HCT116 (cell line): ENCODE measurements at regions not wholly inside any gene's neighbourhood (a gene's known extent, or its start where the extent isn't known, plus 50 kb on each side); places are given as distances from the start of the nearest gene placed in this dataset.

Experiments used
- ATAC-seq: fragments of 200-7000 bp; cut with Tn5 transposase; 2 replicates; pipeline ENCODE4 v1.9.1; 2020; ENCODE audit warnings: mild to moderate bottlenecking, moderate library complexity
- BruUV-seq: library from RNA; stranded (reverse); fragments of 400-500 nt; replicated peaks from 2 replicates; lab custom pipeline; 2021; lab: Mats Ljungman, UMichigan
- CTCF ChIA-PET: fragments of 300-600 bp; sonication (Branson Sonifier 250); formaldehyde crosslinking; loops from one replicate; lab custom pipeline; 2021; ENCODE audit warnings: antibody characterized with exemption; lab: Charles Lee
- POLR2A ChIA-PET: fragments of 300-600, 350-600 bp; sonication (Branson Sonifier 250); formaldehyde crosslinking; loops from one replicate; lab custom pipeline; 2021; ENCODE audit warnings: antibody characterized with exemption; lab: Charles Lee
- RAD21 ChIA-PET, 2 experiments: fragments of 300-600 bp; sonication (Branson Sonifier 250); formaldehyde crosslinking; loops; one replicate each; lab custom pipeline; 2023; ENCODE audit warnings: low total read pairs in 2 of 2; ENCODE audit not compliant: uncharacterized antibody in 2 of 2, unreplicated experiment in 2 of 2, low non-redundant PET in 1 of 2; lab: Charles Lee
- DNase-seq: peaks from one replicate; pipeline ENCODE4 v3.0.0-alpha.2; 2010; ENCODE audit warnings: low read depth, low spot score
- H2AFZ ChIP-seq: fragments of 200-600 bp; shearing (Covaris generic), sonication (generic); 2 replicates; pipeline ENCODE4 v1.6.1; 2017; ENCODE audit warnings: low read depth, mixed run types, mixed read lengths, antibody characterized with exemption, low read length; ENCODE audit not compliant: poor library complexity, severe bottlenecking
- H3K27ac ChIP-seq: 2 replicates; pipeline ENCODE4 v1.5.1; 2012; ENCODE audit warnings: low read depth, low read length
- H3K27me3 ChIP-seq: fragments of 200-600 bp; sonication (generic); 2 replicates; pipeline ENCODE4 v1.6.1; 2016; ENCODE audit warnings: mixed run types, low read length, mixed read lengths; ENCODE audit not compliant: insufficient read depth
- H3K36me3 ChIP-seq, 2 experiments: fragments of 200-500 bp in 1 of 2; fragments of 200-600 bp in 1 of 2; sonication (Bioruptor generic) in 1 of 2; sonication (generic) in 1 of 2; 2 replicates each; pipeline versions ENCODE4 v1.5.1 to v1.6.1; 2014 to 2016; ENCODE audit warnings: low read length in 2 of 2, inconsistent platforms in 1 of 2, mixed read lengths in 1 of 2, mixed run types in 1 of 2; ENCODE audit not compliant: insufficient read depth in 2 of 2, control insufficient read depth in 1 of 2
- H3K4me1 ChIP-seq, 2 experiments: fragments of 200-600 bp in 1 of 2; sonication (generic) in 1 of 2; 2 replicates each; pipeline versions ENCODE4 v1.5.1 to v1.6.1; 2012 to 2017; ENCODE audit warnings: low read length in 2 of 2, inconsistent platforms in 1 of 2, mild to moderate bottlenecking in 1 of 2, mixed read lengths in 1 of 2, mixed run types in 1 of 2, moderate library complexity in 1 of 2; ENCODE audit not compliant: insufficient read depth in 2 of 2, control insufficient read depth in 1 of 2
- H3K4me2 ChIP-seq: fragments of 200-600 bp; sonication (generic); 2 replicates; pipeline ENCODE4 v1.6.1; 2017; ENCODE audit warnings: mixed run types, low read length, mixed read lengths
- H3K4me3 ChIP-seq, 2 experiments: fragments of 200-600 bp in 1 of 2; sonication (generic) in 1 of 2; replicated peaks in 1 of 2; 2 replicates each; pipeline ENCODE4 v1.5.1; 2011 to 2016; ENCODE audit warnings: low read length in 2 of 2, control low read depth in 1 of 2, low read depth in 1 of 2, mild to moderate bottlenecking in 1 of 2, mixed read lengths in 1 of 2, mixed run types in 1 of 2
- H3K79me2 ChIP-seq: fragments of 200-600 bp; sonication (generic); 2 replicates; pipeline ENCODE4 v1.6.1; 2017; ENCODE audit warnings: mild to moderate bottlenecking, mixed run types, low read length, moderate library complexity, mixed read lengths; ENCODE audit not compliant: insufficient read depth
- H3K9ac ChIP-seq: fragments of 200-600 bp; sonication (generic); 2 replicates; pipeline ENCODE4 v1.6.1; 2016; ENCODE audit warnings: low read length, mixed read lengths
- H3K9me2 ChIP-seq: fragments of 200-600 bp; sonication (generic), shearing (Covaris generic); 2 replicates; pipeline ENCODE4 v1.6.1; 2017; ENCODE audit warnings: mixed run types, mild to moderate bottlenecking, moderate library complexity; ENCODE audit not compliant: insufficient read depth
- H3K9me3 ChIP-seq, 2 experiments: fragments of 200-500 bp in 1 of 2; fragments of 200-600 bp in 1 of 2; sonication (Bioruptor generic) in 1 of 2; sonication (generic) in 1 of 2; 2 replicates each; pipeline ENCODE4 v1.6.1; 2014 to 2017; ENCODE audit warnings: low read length in 2 of 2, mixed read lengths in 2 of 2, inconsistent platforms in 1 of 2, low read depth in 1 of 2, mild to moderate bottlenecking in 1 of 2, mixed run types in 1 of 2, moderate library complexity in 1 of 2; ENCODE audit not compliant: control insufficient read depth in 1 of 2, insufficient read depth in 1 of 2
- H4K20me1 ChIP-seq: fragments of 200-600 bp; sonication (generic), shearing (Covaris generic); 2 replicates; pipeline ENCODE4 v1.6.1; 2017; ENCODE audit warnings: mixed run types, mild to moderate bottlenecking, moderate library complexity; ENCODE audit not compliant: insufficient read depth
- CBX3 ChIP-seq: IDR thresholded peaks from 2 replicates; pipeline ENCODE4 v1.6.1; 2012; ENCODE audit warnings: low read depth
- EGR1 ChIP-seq: IDR thresholded peaks from 2 replicates; pipeline ENCODE4 v1.6.1; 2012; ENCODE audit warnings: low read depth
- JUND ChIP-seq: IDR thresholded peaks from 2 replicates; pipeline ENCODE4 v1.6.1; 2012
- POLR2A ChIP-seq: IDR thresholded peaks from 2 replicates; pipeline ENCODE4 v1.7.0; 2011; ENCODE audit warnings: borderline replicate concordance; ENCODE audit not compliant: insufficient read depth, insufficient read length; ENCODE audit errors: extremely low read depth
- SIN3A ChIP-seq: IDR thresholded peaks from 2 replicates; pipeline ENCODE4 v1.6.1; 2012; ENCODE audit warnings: low read depth
- ZFX ChIP-seq: fragments of 450-650 bp; IDR thresholded peaks from 2 replicates; pipeline ENCODE4 v1.6.1; 2017
- intact Hi-C: fragments of 100-400 bp; cut with micrococcal nuclease; formaldehyde crosslinking; loops from 2 replicates; pipeline ENCODE4 v1.10.0; 2022
- TF ChIP-seq, protein P1 (sequence below): IDR thresholded peaks from 2 replicates; pipeline ENCODE4 v1.6.1; 2011; ENCODE audit warnings: mild to moderate bottlenecking, low read length, moderate library complexity; ENCODE audit not compliant: insufficient replicate concordance; ENCODE audit errors: extremely low read depth

DNA sequence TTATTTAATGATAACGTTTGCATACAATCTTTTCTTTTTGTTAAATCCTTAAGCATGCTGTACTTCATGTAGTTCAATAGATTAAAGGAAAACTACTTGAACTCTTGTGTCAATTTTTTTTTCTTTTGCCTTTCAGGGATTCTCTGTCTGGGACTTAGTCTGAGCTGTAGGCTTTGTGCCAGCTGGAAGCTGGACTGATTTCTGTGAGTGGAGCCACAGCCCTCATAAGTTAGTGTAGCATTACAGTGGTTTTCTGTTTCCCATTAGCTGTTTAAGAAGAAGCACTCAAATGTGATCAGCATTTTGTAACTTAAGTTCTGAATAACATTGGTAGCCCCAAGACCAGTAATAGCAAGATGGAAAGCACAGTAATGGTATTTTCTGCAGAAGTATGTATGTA, 330.6 kb upstream of the MEF2C start:
- ChIA-PET POLR2A (no interaction called here), CTCF (no interaction called here), RAD21 (no interaction called here)
- no peaks in the 10 kb centered on the region for H4K20me1 ChIP-seq
- ATAC-seq: no peak
- intact Hi-C loops: no loop called here
- no peaks in the 10 kb centered on the region for H3K9me3 ChIP-seq
- no peak overlapping the region for H2AFZ ChIP-seq
- no peaks in the 10 kb centered on the region for H3K79me2 ChIP-seq
- H3K27ac ChIP-seq: no peak overlapping the region
- no peak for DNase-seq
- H3K4me3 ChIP-seq: no peak overlapping the region
- no peaks in the 10 kb centered on the region for H3K9me2 ChIP-seq
- H3K4me2 ChIP-seq: no peak overlapping the region
- H3K27me3 ChIP-seq: no peaks in the 10 kb centered on the region
- no peaks in the 10 kb centered on the region for H3K36me3 ChIP-seq
- no peak overlapping the region for H3K9ac ChIP-seq
- BruUV-seq: no TSS peak
- TF ChIP-seq EGR1 (no peak), JUND (no peak), POLR2A (no peak), ZFX (no peak), SIN3A (no peak)
- no peaks in the 10 kb centered on the region for H3K4me1 ChIP-seq

DNA sequence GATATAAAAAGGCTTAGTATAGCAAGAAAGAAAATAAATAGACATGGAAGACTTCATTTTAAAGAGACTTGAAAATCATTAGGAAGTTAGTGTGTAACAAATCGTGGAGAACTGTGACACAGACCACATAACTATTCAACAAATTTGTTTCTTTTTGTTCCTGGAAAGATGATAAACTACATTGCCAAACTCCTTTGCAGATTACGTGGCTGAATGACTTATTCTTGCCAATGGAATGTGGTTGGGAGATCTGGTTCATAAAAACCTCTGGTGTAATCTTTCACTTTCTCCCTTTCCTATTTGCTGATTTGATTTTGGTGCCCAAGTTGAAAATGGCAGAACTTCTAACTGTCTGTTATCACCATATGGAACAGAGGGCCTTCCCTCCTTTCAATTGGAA, 328.9 kb upstream of the MEF2C start:
- Histone ChIP-seq H3K9me3 (no peaks in the 10 kb centered on the region), H3K9ac (no peak overlapping the region), H3K27ac (no peak overlapping the region), H3K4me3 (no peak overlapping the region), H3K79me2 (no peaks in the 10 kb centered on the region), H2AFZ (no peak overlapping the region), H3K9me2 (no peaks in the 10 kb centered on the region), H3K36me3 (no peaks in the 10 kb centered on the region), H3K4me2 (no peak overlapping the region), H3K4me1 (no peaks in the 10 kb centered on the region), H4K20me1 (no peaks in the 10 kb centered on the region), H3K27me3 (no peaks in the 10 kb centered on the region)
- DNase-seq (no peak), ATAC-seq (no peak)
- TF ChIP-seq, protein P1, sequence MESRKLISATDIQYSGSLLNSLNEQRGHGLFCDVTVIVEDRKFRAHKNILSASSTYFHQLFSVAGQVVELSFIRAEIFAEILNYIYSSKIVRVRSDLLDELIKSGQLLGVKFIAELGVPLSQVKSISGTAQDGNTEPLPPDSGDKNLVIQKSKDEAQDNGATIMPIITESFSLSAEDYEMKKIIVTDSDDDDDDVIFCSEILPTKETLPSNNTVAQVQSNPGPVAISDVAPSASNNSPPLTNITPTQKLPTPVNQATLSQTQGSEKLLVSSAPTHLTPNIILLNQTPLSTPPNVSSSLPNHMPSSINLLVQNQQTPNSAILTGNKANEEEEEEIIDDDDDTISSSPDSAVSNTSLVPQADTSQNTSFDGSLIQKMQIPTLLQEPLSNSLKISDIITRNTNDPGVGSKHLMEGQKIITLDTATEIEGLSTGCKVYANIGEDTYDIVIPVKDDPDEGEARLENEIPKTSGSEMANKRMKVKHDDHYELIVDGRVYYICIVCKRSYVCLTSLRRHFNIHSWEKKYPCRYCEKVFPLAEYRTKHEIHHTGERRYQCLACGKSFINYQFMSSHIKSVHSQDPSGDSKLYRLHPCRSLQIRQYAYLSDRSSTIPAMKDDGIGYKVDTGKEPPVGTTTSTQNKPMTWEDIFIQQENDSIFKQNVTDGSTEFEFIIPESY: no peak
- no peak for TF ChIP-seq CBX3
- BruUV-seq: no TSS peak
- POLR2A ChIA-PET: no interaction called here
- CTCF ChIA-PET: no interaction called here
- RAD21 ChIA-PET: no interaction called here
- intact Hi-C loops: no loop called here
